ENCODE measurements at regions not wholly inside any gene's neighbourhood (a gene's known extent, or its start where the extent isn't known, plus 50 kb on each side); places are given as distances from the start of the nearest gene placed in this dataset.

- H3K9ac ChIP-seq (ENCODE audit: low read depth, low read length) = no peak overlapping the region
- no peaks in the 10 kb centered on the region for H3K27me3 ChIP-seq (ENCODE audit: control insufficient read depth, insufficient read depth, low read length)
- H3K36me3 ChIP-seq (ENCODE audit: control insufficient read depth, insufficient read depth, low read length) = no peaks in the 10 kb centered on the region
- no peaks in the 10 kb centered on the region for H3K4me1 ChIP-seq (ENCODE audit: control insufficient read depth, insufficient read depth, low read length)
- no peaks in the 10 kb centered on the region for H3K9me3 ChIP-seq (ENCODE audit: control insufficient read depth, insufficient read depth, low read length)
- H3K4me3 ChIP-seq (ENCODE audit: low read depth, low read length) = no peak overlapping the region
These were observed 114.6 kb downstream of the PAX1 start for GRCh38 chr20:21820045-21820444.

- peaks cover 8% of the 10 kb centered on the region for H3K27me3 ChIP-seq (ENCODE audit: control insufficient read depth, insufficient read depth, low read length)
- H3K4me3 ChIP-seq (ENCODE audit: low read depth, low read length) = no peak overlapping the region
- no peaks in the 10 kb centered on the region for H3K9me3 ChIP-seq (ENCODE audit: control insufficient read depth, insufficient read depth, low read length)
- H3K9ac ChIP-seq (ENCODE audit: low read depth, low read length) = no peak overlapping the region
- H3K36me3 ChIP-seq (ENCODE audit: control insufficient read depth, insufficient read depth, low read length) = no peaks in the 10 kb centered on the region
- no peaks in the 10 kb centered on the region for H3K4me1 ChIP-seq (ENCODE audit: control insufficient read depth, insufficient read depth, low read length)
These were observed 106.9 kb downstream of the PAX1 start for GRCh38 chr20:21812379-21812778.

GRCh38 chr20:21809961-21810523 is 104.6 kb downstream of the PAX1 start:
- Histone ChIP-seq H3K4me3 (ENCODE audit: low read depth, low read length) (no peak overlapping the region), H3K9ac (ENCODE audit: low read depth, low read length) (no peak overlapping the region), H3K9me3 (ENCODE audit: control insufficient read depth, insufficient read depth, low read length) (no peaks in the 10 kb centered on the region), H3K36me3 (ENCODE audit: control insufficient read depth, insufficient read depth, low read length) (no peaks in the 10 kb centered on the region), H3K4me1 (ENCODE audit: control insufficient read depth, insufficient read depth, low read length) (no peaks in the 10 kb centered on the region), H3K27me3 (ENCODE audit: control insufficient read depth, insufficient read depth, low read length) (peaks cover 10% of the 10 kb centered on the region)

- peaks cover 10% of the 10 kb centered on the region for H3K27me3 ChIP-seq (ENCODE audit: control insufficient read depth, insufficient read depth, low read length)
- no peaks in the 10 kb centered on the region for H3K4me1 ChIP-seq (ENCODE audit: control insufficient read depth, insufficient read depth, low read length)
- no peak overlapping the region for H3K9ac ChIP-seq (ENCODE audit: low read depth, low read length)
- H3K9me3 ChIP-seq (ENCODE audit: control insufficient read depth, insufficient read depth, low read length) = no peaks in the 10 kb centered on the region
- no peaks in the 10 kb centered on the region for H3K36me3 ChIP-seq (ENCODE audit: control insufficient read depth, insufficient read depth, low read length)
- H3K4me3 ChIP-seq (ENCODE audit: low read depth, low read length) = no peak overlapping the region
These were observed 103.6 kb downstream of the PAX1 start for GRCh38 chr20:21808863-21809664.

GRCh38 chr20:21808139-21808538 is 102.7 kb downstream of the PAX1 start:
- H3K27me3 ChIP-seq (ENCODE audit: control insufficient read depth, insufficient read depth, low read length) = peaks cover 12% of the 10 kb centered on the region
- H3K9ac ChIP-seq (ENCODE audit: low read depth, low read length) = no peak overlapping the region
- no peaks in the 10 kb centered on the region for H3K4me1 ChIP-seq (ENCODE audit: control insufficient read depth, insufficient read depth, low read length)
- H3K4me3 ChIP-seq (ENCODE audit: low read depth, low read length) = no peak overlapping the region
- no peaks in the 10 kb centered on the region for H3K9me3 ChIP-seq (ENCODE audit: control insufficient read depth, insufficient read depth, low read length)
- no peaks in the 10 kb centered on the region for H3K36me3 ChIP-seq (ENCODE audit: control insufficient read depth, insufficient read depth, low read length)

- Histone ChIP-seq H3K9me3 (ENCODE audit: control insufficient read depth, insufficient read depth, low read length) (no peaks in the 10 kb centered on the region), H3K27me3 (ENCODE audit: control insufficient read depth, insufficient read depth, low read length) (peaks cover 12% of the 10 kb centered on the region), H3K4me1 (ENCODE audit: control insufficient read depth, insufficient read depth, low read length) (no peaks in the 10 kb centered on the region), H3K4me3 (ENCODE audit: low read depth, low read length) (no peak overlapping the region), H3K9ac (ENCODE audit: low read depth, low read length) (no peak overlapping the region), H3K36me3 (ENCODE audit: control insufficient read depth, insufficient read depth, low read length) (no peaks in the 10 kb centered on the region)
These were observed 99.3 kb downstream of the PAX1 start for GRCh38 chr20:21804802-21805201.

GRCh38 chr20:21801193-21801592 is 95.7 kb downstream of the PAX1 start:
- H3K4me1 ChIP-seq (ENCODE audit: control insufficient read depth, insufficient read depth, low read length) = no peaks in the 10 kb centered on the region
- H3K9me3 ChIP-seq (ENCODE audit: control insufficient read depth, insufficient read depth, low read length) = no peaks in the 10 kb centered on the region
- no peak overlapping the region for H3K9ac ChIP-seq (ENCODE audit: low read depth, low read length)
- no peak overlapping the region for H3K4me3 ChIP-seq (ENCODE audit: low read depth, low read length)
- H3K36me3 ChIP-seq (ENCODE audit: control insufficient read depth, insufficient read depth, low read length) = no peaks in the 10 kb centered on the region
- peaks cover 4% of the 10 kb centered on the region for H3K27me3 ChIP-seq (ENCODE audit: control insufficient read depth, insufficient read depth, low read length)

GRCh38 chr20:21798384-21798783 is 92.9 kb downstream of the PAX1 start:
- H3K9ac ChIP-seq (ENCODE audit: low read depth, low read length) = no peak overlapping the region
- no peak overlapping the region for H3K4me3 ChIP-seq (ENCODE audit: low read depth, low read length)
- H3K36me3 ChIP-seq (ENCODE audit: control insufficient read depth, insufficient read depth, low read length) = no peaks in the 10 kb centered on the region
- H3K27me3 ChIP-seq (ENCODE audit: control insufficient read depth, insufficient read depth, low read length) = peaks cover 2% of the 10 kb centered on the region
- no peaks in the 10 kb centered on the region for H3K9me3 ChIP-seq (ENCODE audit: control insufficient read depth, insufficient read depth, low read length)
- H3K4me1 ChIP-seq (ENCODE audit: control insufficient read depth, insufficient read depth, low read length) = no peaks in the 10 kb centered on the region

- Histone ChIP-seq H3K27me3 (ENCODE audit: control insufficient read depth, insufficient read depth, low read length) (no peaks in the 10 kb centered on the region), H3K9me3 (ENCODE audit: control insufficient read depth, insufficient read depth, low read length) (no peaks in the 10 kb centered on the region), H3K36me3 (ENCODE audit: control insufficient read depth, insufficient read depth, low read length) (no peaks in the 10 kb centered on the region)
These were observed 90.6 kb downstream of the PAX1 start for GRCh38 chr20:21796059-21796458.

GRCh38 chr20:21788082-21788481 is 82.6 kb downstream of the PAX1 start:
- Histone ChIP-seq H3K27me3 (ENCODE audit: control insufficient read depth, insufficient read depth, low read length) (no peaks in the 10 kb centered on the region), H3K9ac (ENCODE audit: low read depth, low read length) (no peak overlapping the region), H3K4me1 (ENCODE audit: control insufficient read depth, insufficient read depth, low read length) (no peaks in the 10 kb centered on the region), H3K4me3 (ENCODE audit: low read depth, low read length) (no peak overlapping the region), H3K9me3 (ENCODE audit: control insufficient read depth, insufficient read depth, low read length) (no peaks in the 10 kb centered on the region), H3K36me3 (ENCODE audit: control insufficient read depth, insufficient read depth, low read length) (no peaks in the 10 kb centered on the region)

More at GRCh38 chr20:21796059-21796458, 90.6 kb downstream of the PAX1 start:
- no peak overlapping the region for H3K9ac ChIP-seq (ENCODE audit: low read depth, low read length)
- no peaks in the 10 kb centered on the region for H3K4me1 ChIP-seq (ENCODE audit: control insufficient read depth, insufficient read depth, low read length)
- H3K4me3 ChIP-seq (ENCODE audit: low read depth, low read length) = no peak overlapping the region

- Histone ChIP-seq H3K9ac (ENCODE audit: low read depth, low read length) (no peak overlapping the region), H3K4me3 (ENCODE audit: low read depth, low read length) (no peak overlapping the region), H3K4me1 (ENCODE audit: control insufficient read depth, insufficient read depth, low read length) (no peaks in the 10 kb centered on the region)
These were observed 76.1 kb downstream of the PAX1 start for GRCh38 chr20:21781446-21782075.

GRCh38 chr20:21780528-21780927 is 75.1 kb downstream of the PAX1 start:
- Histone ChIP-seq H3K9ac (ENCODE audit: low read depth, low read length) (no peak overlapping the region), H3K9me3 (ENCODE audit: control insufficient read depth, insufficient read depth, low read length) (no peaks in the 10 kb centered on the region), H3K27me3 (ENCODE audit: control insufficient read depth, insufficient read depth, low read length) (peaks cover 8% of the 10 kb centered on the region), H3K4me3 (ENCODE audit: low read depth, low read length) (no peak overlapping the region), H3K36me3 (ENCODE audit: control insufficient read depth, insufficient read depth, low read length) (no peaks in the 10 kb centered on the region), H3K4me1 (ENCODE audit: control insufficient read depth, insufficient read depth, low read length) (no peaks in the 10 kb centered on the region)

More at GRCh38 chr20:21781446-21782075, 76.1 kb downstream of the PAX1 start:
- H3K36me3 ChIP-seq (ENCODE audit: control insufficient read depth, insufficient read depth, low read length) = no peaks in the 10 kb centered on the region
- H3K9me3 ChIP-seq (ENCODE audit: control insufficient read depth, insufficient read depth, low read length) = no peaks in the 10 kb centered on the region
- H3K27me3 ChIP-seq (ENCODE audit: control insufficient read depth, insufficient read depth, low read length) = peaks cover 8% of the 10 kb centered on the region

Measured in iPS-15b (cell line).